Panc1 (cell line): ENCODE measurements at regions not wholly inside any gene's neighbourhood (a gene's known extent, or its start where the extent isn't known, plus 50 kb on each side); places are given as distances from the start of the nearest gene placed in this dataset.

Experiments
- TCF7L2 ChIP-seq: IDR thresholded peaks from 2 replicates; pipeline ENCODE4 v1.6.1; 2011; ENCODE audit warnings: mild to moderate bottlenecking, low read depth, low read length, inconsistent platforms
- TF ChIP-seq, protein P1 (sequence below): fragments of 450-650 bp; IDR thresholded peaks from 2 replicates; pipeline ENCODE4 v1.5.1; 2017; ENCODE audit warnings: mild to moderate bottlenecking

GRCh38 chr21:17334484-17334883 lies 178.4 kb upstream of the CXADR start:
- TF ChIP-seq, protein P1, sequence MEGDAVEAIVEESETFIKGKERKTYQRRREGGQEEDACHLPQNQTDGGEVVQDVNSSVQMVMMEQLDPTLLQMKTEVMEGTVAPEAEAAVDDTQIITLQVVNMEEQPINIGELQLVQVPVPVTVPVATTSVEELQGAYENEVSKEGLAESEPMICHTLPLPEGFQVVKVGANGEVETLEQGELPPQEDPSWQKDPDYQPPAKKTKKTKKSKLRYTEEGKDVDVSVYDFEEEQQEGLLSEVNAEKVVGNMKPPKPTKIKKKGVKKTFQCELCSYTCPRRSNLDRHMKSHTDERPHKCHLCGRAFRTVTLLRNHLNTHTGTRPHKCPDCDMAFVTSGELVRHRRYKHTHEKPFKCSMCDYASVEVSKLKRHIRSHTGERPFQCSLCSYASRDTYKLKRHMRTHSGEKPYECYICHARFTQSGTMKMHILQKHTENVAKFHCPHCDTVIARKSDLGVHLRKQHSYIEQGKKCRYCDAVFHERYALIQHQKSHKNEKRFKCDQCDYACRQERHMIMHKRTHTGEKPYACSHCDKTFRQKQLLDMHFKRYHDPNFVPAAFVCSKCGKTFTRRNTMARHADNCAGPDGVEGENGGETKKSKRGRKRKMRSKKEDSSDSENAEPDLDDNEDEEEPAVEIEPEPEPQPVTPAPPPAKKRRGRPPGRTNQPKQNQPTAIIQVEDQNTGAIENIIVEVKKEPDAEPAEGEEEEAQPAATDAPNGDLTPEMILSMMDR: no peak
- TF ChIP-seq TCF7L2: no peak
